ENCODE measurements at regions not wholly inside any gene's neighbourhood (a gene's known extent, or its start where the extent isn't known, plus 50 kb on each side); places are given as distances from the start of the nearest gene placed in this dataset.

DNA sequence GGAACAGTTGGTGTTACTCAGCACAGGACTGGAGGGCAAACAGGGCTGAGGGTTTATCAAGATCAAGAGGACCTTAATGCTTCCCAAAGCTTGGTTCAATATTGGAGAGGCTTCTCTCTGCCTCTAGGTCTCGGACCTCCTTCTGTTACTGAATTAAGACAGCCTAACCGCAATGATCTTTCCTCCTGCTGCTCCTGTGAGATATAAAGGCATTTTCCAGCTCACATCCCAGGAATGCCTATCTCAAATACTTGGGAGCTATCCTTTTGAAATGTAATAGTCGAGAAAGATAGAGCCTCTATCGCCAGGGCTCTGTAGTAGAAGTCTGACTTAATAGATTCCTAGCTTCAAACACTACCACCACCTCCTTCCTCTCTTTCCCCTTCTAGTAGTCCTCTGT is 1475.0 kb downstream of the SLITRK1 start:
- no peak for DNase-seq (ENCODE audit: low read depth)

DNA sequence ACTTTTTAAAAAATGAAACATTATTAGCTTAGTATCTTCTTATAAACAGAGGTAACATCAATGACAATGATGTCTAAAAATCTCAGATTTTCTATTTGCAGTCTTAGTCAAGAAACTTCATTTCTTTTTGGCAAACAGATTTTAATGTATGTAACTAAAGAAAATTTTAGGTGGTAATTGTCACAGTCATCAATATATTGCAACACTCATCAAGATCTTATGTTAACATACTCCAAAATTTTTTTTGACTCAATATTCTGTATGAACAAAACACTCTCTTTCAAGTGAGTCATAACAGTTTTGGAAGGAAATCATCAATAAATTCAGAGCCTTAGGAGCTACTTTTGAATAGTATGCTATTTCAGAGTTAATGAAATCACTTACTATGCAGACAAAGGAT is 1507.6 kb downstream of the SLITRK1 start:
- no peak for DNase-seq (ENCODE audit: low read depth)

DNA sequence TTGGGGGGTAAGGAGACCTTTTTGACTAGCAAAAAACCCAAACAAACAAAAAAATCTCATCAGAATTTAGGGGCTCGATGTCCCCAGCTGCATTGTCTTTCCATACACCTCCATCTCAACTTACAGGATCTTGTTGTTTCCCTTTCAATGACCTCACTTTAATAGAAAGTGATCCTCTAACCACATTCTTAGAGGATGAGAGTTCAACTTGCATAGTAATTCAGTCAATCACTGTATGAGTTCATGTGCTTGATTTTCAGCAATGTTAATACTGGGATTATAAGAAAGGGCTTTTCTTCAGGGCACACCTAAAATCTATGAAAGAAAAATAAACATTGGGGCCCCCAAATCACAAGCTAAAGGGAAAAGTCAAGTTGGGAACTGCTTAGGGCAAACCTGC is 1512.0 kb downstream of the SLITRK1 start:
- DNase-seq (ENCODE audit: low read depth), result peak; percentile 50

DNA sequence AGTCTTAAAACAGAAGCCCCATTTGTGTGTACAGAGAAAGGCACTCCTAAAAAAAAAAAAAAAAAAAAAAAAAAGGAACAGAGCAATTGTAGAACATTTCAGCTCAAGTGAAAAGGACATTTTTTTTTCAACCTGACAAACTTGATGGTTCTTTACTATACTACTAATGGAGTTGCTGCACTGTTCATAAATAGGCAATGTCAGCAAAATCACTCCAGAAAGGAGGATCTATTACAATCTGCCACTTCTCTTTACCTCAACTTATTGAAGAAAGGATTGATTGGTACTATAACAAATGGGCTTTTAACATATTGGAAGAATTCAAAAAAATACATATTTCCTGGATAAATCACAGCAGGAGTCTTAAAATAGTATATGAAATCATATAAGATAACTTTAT is 1517.7 kb downstream of the SLITRK1 start:
- DNase-seq (ENCODE audit: low read depth), result no peak

DNA sequence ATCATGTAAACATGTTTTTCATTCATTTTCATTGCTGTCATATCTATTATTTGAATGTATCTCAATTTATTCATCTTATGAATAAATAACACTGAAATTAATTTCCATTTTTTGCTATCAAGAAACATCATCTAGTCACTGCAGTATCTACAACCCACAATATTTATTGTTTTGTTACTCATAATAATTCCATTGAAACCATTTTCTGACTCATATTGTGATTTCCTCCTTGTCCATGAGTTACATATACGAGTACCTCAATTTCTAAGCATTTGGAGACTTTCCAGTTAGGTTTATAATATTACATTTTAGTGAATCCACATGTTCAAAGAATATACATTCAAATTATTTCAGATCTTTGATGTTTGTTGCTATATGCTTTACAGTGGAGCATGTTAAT is 1524.0 kb downstream of the SLITRK1 start:
- peak; percentile 29 for DNase-seq (ENCODE audit: low read depth)

DNA sequence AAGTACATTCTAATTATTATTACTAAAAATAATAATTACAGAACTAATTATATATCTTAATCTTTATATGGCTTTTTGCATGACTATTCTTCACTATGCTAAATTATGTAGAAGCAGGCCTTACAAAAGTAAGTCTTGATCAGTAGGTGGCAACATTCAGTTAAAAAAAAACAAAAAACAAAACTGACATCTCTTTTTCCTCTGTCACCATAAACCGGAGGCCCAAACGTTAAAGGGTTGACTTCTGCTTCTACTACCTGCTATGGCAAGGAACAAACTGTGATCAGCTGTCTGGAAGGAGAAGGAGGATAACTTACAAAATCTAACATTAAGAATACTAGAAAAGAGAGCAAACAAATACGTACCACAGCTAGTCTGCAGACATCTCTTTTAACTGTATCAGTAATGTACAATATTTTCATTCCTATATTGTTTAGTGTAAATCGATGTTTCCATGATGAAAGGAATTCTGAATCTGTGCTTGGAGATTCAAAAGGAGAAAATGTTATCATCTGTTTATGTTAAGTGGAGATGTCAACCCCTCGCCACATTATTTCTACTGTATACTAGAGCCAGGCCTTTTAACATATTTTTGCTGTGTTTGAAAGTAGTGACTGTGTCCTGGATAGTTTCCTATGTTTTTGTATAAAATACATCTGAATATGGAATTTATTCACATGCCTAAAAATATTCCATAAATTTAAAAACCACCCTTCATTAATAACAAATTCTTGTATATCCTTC is 1525.4 kb downstream of the SLITRK1 start:
- DNase-seq (ENCODE audit: low read depth), result peak; percentile 27

DNA sequence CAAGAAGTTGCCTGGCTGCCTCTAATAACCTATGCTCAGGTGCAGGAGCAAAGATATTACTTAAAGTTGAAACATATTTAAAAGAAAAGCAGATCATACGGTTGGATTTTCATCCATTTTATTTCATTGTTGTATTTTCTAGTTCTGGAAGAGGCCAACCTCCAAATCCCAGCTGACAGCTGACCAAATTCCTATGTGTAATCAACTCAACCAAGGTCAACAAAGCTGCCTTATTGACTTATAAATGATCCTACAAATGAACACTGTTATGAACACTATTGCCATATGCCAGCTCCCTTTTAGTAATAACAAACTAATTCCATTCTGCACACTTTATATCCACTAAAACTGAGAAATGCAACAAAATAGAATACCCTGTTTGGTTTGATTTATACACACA is 1537.4 kb downstream of the SLITRK1 start:
- DNase-seq (ENCODE audit: low read depth), result peak; percentile 26

DNA sequence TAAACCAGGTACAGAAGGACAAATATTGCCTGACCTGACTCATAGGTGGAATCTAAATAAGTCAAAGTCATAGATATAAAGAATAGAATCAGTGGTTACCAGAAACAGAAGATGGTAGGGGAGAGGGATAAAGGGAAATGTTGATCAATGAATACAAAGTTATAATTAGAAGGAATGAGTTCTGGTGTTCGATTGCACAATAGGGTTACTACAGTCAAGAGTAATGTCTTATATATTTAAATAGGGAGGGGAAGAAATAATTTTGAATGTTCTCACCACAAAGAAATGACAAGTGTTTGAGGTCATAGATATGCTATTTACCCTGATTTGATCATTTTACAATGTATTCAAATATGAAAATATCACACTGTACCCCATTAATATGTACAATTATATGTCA is 1541.2 kb downstream of the SLITRK1 start:
- DNase-seq (ENCODE audit: low read depth), result no peak

DNA sequence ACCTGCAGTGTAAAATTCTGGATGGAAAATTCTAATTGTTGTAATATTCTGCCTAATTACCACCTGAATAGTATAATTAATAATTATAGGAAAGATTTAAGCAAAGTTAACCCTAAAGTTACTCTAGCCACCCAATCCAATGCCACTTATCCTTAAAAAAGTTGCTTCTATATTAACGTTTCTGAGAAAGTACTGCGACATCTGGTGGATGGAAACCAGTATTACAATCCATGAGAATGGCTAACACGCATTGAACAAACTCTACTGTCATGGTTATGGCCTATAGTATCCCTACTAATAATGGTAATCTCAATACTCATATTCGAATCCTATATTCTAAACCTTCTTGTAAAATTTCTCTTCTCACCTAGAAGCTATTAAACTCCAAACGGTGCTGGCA is 1551.8 kb downstream of the SLITRK1 start:
- peak; percentile 39 for DNase-seq (ENCODE audit: low read depth)

DNA sequence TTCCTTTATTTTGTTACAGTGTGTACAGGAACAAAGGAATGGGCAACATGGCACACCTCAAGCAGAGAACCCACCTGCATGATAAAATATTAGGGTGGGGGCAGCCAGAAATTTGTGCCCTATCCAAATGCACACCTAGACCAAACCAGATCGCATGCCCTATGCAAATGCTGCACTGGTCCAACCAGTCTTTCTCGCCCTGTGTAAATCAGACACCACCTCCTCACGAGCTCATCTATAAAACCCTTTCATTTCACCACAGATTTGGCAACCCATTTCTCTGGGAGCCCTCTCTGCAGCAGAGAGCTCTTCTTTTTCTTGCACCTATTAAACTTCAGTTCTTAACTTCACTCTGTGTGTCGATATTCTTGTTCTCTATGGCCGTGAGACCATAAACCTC is 1559.2 kb downstream of the SLITRK1 start:
- DNase-seq (ENCODE audit: low read depth), result no peak

DNA sequence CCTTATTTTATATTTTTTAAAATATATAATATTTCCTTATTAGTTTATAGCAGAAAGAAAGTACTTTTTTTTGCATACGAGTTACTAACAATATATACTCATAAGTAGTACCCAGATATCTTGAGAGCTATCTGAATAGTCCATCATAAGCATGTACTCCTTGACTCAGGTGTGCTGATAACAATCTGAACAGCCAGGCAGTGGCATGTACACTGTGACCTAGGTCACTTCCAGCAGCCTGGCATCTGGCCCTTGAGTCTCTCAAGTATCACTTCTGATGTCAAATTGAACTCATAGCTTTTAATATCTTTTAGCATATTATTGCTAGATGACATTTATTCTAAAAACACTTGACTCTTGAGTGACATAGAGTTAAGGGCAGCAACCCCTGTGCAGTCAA is 1576.7 kb downstream of the SLITRK1 start:
- no peak for DNase-seq (ENCODE audit: low read depth)

DNA sequence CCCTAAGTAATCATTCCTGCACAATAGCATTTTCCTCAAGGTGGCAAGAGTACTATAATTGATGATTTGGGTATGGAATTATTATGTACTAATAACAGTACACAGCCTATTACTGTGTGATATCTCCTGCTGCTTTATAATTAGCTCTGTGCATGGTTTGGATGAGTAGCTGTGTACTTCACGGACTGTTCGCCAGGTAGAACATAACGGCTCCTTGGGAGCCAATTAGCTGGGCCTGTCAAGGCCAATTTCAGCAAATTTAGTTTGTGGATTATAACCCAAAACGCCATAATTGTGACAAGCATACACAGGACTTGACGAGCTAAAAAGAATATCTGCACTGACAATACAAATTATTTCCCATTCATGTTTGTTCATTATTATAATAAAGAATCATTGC is 1584.2 kb downstream of the SLITRK1 start:
- DNase-seq (ENCODE audit: low read depth), result no peak

DNA sequence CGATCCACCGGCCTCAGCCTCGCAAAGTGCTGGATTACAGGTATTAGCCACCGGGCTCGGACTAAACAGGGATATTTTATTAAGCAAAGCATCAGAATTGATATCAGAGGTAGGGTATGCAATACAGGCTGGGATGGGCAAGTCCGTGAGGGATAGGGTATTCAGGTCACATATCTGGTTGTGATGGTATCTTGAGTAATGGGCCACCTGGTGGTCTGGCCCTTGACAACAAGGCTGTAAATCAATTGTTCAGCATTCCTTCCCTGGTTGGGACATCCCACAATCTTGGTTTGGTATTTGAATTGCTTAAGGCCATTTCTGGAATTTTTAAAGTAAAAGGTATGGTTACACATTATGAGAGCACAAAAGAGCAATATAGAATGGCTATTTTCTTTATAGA is 1588.0 kb downstream of the SLITRK1 start:
- DNase-seq (ENCODE audit: low read depth), result no peak

DNA sequence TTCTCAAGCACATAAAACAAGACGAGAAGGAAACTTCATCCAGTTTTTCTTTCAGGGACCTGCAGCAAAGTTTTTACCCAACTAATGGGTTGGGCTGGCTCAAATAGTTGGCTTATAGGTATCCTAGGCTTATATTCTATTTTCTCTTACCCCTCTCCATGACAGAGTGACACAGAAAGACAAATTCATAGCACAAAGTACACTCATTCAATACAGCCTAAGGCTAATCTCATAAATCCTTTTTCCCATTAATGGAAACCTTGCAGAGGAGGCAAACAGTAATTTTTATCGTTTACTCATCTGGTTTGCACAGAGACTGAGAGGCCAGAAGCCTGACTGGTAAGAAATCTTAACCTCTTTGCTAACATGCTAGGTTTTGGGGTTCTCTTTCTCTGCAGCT is 1589.9 kb downstream of the SLITRK1 start:
- no peak for DNase-seq (ENCODE audit: low read depth)

DNA sequence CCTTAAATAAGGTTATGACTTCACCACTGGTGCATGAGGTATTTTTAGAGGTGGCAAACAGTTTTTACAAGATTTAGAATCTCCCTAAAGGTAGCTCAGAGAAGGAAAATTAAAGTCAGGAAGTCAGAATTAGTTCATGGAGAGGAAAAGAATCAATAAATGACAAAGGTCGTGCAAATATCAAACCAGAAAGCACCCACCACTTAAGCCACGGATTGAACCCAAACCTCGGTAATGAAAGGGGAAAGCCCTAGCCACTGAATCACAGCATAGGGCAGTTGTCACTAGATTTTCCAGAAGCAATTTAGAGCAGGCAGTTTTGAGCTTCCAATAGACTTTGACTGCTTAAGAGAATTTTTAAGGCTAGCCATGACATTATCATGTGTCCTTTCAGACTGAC is 1590.4 kb downstream of the SLITRK1 start:
- no peak for DNase-seq (ENCODE audit: low read depth)

DNA sequence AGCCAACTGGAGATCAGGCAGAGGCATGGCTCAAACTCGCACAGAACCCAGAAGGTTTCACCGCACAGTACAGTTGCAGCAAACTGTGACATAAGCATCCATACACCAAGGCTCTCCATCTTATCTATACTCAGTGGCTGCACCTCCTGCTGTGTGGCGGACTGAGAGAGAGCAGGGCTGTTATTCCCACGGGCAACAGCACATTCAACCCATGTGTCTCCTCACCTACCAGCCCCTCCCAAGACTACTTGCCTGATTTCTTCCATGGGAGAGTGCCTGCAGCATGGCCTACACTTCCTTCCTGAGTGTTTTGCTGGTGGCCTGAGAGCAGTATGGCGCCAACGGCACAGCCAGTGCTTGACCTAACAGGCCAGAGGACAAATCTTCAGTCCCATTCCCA is 1606.6 kb downstream of the SLITRK1 start:
- DNase-seq (ENCODE audit: low read depth), result no peak

DNA sequence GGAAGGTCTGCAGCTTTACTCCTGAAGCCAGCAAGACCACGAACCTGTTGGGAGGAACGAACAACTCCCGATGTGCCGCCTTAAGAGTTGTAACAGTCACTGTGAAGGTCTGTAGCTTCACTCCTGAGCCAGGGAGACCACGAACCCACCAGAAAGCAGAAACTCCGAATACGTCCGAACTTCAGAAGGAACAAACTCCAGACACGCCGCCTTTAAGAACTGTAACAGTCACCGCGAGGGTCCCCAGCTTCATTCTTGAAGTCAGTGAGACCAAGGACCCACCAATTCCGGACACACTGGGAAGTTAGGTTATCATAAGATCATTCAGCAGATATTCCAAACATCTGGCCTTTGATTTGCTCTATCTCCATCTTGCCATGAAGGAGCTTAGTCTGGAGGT is 1623.0 kb downstream of the SLITRK1 start:
- no peak for DNase-seq (ENCODE audit: low read depth)

DNA sequence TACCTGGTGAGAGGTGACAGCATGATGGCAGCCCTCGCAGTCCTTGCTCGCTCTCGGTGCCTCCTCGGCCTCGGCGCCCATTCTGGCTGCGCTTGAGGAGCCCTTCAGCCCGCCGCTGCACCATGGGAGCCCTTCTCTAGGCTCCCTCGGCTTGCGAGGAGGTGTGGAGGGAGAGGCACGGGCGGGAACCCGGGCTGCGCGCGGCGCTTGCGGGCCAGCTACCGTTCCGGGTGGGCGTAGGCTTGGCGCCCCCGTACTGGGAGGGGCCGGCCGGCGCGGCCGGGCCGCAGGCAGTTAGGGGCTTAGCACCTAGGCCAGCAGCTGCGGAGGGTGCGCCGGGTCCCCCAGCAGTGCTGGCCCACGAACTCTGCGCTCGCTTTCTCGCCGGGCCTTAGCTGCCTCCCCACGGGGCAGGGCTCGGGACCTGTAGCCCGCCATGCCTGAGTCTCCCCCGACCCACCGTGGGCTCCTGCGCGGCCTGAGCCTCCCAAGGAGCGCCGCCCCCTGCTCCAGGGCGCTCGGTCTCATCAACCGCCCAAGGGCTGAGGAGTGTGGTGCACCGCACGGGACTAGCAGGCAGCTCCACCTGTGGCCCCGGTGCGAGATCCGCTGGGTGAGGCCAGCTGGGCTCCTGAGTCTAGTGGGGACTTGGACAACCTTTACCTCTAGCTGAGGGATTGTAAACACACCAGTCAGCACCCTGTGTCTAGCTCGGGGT is 1624.3 kb downstream of the SLITRK1 start:
- DNase-seq (ENCODE audit: low read depth), result no peak

DNA sequence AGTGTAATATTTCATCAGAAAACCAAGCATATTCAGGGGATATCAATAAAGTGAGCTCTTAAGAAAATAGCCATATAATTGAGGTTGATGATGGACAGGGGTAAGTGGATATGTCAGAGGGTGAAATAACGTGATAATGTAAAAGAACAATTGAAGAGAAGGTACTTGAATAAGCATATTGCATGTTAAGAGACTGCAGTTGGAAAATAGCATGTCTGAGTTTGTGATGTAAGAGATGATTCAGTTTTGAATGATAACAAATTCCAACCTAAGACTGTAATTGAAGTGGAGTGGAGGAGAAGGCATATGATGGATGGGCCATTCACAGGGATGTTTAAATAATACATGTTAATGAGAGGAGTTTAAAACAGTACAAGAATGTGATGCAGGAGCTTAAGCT is 1633.5 kb downstream of the SLITRK1 start:
- DNase-seq (ENCODE audit: low read depth), result no peak

DNA sequence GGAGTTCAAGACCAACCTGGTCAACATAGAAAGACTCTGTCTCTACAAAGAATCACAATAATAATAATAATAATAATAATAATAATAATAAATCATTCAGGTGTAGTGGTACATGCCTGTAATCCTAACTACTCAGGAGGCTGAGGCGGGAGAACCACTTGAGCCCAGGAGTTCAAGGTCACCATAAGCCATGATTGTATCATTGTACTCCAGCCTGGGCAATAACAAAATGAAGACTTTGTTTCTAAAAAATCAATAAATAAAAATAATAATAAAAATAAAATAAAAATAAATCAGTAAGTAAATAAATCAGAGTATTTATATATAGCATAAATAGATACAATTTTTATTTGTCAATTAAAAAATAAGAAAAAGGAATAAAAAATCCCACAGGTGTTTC is 1636.4 kb downstream of the SLITRK1 start:
- DNase-seq (ENCODE audit: low read depth), result no peak

DNA sequence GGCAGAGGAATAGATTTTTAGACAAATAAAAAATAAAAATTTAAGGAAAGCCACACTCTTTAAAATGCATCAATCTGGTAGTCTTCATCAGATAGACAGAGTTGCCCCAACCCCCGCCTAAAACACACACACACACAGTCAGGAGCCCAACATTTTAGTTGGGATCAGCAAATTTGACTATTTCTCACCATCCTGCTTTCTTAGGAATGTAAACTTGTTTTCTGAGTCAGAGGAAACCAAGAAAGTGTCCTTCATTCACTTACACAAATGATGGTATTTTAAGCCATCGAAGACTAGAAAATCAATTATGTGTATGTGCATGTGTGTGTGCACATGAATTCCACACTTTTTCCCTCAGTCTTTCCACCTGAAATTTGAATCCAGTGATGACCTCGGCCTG is 1657.5 kb downstream of the SLITRK1 start:
- no peak for DNase-seq (ENCODE audit: low read depth)

DNA sequence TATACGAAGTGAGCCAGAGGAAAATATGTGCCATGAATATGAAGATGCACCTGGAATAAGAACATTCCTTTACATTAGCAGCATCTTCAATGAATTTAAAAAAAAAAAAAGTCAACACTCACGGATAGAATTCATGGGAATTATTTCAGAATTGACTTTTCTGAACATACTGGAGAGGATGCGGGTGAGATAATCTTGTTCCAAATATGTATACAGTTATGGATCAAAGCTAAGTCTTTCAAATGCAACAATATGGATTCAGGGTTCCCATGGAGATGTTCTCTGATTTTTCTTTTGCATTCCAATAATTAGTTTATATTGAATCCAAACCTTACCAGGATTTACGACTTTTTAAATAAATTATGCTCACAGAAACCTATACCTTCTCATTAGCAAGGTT is 1660.7 kb downstream of the SLITRK1 start:
- no peak for DNase-seq (ENCODE audit: low read depth)

DNA sequence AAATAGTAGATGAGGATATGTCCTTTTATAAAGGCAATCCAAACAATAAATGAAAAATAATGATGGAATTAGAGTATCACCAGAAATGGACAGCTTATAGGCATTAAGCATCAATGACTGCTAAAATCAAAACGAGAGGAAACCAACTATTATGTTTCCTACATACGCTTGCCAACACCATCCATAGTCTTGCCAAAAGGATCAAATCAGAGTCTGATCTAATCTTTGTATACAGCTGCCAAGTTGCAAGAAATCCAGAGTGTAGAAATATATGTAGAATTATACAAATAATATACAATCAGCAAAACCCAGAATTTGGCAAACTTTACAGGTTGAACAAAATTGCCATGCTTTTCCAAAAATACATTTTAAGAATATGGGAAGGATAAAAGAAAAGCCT is 1661.6 kb downstream of the SLITRK1 start:
- DNase-seq (ENCODE audit: low read depth), result no peak

DNA sequence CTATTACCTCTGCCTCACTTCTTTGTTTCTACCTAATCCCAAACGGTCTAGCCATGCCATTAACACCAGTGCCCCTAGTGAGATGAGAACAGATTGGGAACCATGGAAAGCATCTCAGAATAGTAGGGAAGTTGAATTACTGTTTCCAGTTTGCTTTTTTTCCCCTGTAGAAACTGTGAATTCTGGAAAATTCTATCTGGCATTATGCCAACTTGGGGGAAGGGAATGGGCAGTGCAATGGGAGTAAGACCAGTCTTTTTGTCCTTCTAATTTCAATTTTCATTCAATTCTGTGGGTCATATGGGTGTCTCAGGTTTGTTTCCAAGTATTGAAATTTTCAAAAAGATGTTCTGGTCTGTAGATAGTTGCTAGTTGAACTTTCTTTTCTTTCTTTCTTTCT is 1666.1 kb downstream of the SLITRK1 start:
- no peak for DNase-seq (ENCODE audit: low read depth)
